Stimulated activated naive CD4-positive, alpha-beta T cell treated with Interleukin-2 at 50 U/mL for 16 hours (primary cell): ENCODE measurements at regions not wholly inside any gene's neighbourhood (a gene's known extent, or its start where the extent isn't known, plus 50 kb on each side); places are given as distances from the start of the nearest gene placed in this dataset.

Experiments
- DNase-seq: peaks from one replicate; lab custom pipeline; 2025; lab: John Stamatoyannopoulos, UW

DNA sequence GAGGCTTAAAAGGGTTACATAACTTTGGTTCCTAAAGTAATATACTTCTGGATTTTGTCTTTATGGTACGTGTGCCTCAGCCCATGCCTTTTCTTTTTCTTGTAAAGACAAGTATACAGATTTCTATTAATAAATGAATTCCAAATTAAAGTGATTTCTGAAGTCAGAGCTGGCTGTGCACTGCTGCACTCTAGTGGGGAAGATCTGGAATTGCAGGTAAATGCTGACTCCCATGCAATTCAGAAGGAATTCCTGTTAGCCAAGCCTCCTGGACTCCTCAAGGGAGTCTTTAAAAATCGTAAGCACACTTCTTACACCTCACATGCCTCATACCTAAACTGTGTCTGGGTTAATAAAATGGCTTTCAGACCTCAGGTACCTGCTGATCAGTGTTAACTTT is 118.4 kb upstream of the SLC7A1 start:
- no peak for DNase-seq

DNA sequence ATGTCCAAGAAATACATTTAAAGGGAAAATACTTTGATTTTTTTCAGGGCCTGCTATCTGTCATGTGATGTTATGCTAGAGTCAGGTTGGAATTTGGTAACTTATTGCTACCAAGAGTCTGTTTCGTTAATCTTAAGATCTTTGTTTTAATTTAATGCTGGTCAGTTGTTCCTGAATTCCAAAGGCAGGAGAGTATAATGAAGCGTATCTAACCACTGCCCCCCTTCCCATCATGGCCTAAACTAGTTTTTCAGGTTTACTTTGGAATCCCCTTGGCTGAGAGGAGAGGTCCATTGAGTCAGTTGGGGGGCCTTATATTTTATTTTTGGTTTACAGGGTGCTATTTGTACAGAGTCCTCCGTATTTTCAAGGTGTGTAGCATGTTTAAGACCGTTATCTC is 116.3 kb upstream of the SLC7A1 start:
- DNase-seq, result no peak

GRCh38 chr13:29710511-29710910 is 115.0 kb upstream of the SLC7A1 start:
- DNase-seq, result no peak

DNA sequence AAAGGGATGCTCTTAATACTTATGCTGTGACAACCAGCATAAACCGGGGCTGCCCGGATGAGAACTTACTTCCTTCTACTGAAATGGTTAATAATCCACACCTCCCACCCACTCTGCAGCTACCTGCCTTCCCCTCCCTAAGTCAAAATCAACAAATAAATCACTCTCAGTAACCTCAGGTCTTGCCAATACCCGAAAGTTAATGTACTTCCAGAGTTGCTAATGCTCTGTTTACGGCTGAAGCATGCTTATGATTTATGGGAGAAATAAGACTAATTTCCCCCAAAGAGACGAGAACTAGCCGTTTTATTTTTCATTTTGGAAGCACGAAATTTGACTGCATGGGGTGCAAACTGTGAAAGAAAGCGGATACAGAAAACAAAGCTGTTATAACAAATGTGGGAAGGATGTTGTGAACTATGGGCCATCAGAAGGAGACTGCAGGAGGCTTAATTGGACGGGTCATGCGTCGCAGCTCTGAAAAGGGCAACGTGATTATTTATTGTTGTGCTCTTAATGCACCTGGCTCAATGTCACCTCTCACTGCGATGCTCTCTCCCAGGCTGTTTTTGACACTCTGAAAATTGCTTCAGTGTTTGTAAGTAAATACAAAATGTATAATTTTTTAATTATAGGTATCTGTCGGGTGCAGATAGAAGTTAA is 114.0 kb upstream of the SLC7A1 start:
- no peak for DNase-seq

GRCh38 chr13:29707876-29708543 is 112.5 kb upstream of the SLC7A1 start:
- DNase-seq, result peak; percentile 20

DNA sequence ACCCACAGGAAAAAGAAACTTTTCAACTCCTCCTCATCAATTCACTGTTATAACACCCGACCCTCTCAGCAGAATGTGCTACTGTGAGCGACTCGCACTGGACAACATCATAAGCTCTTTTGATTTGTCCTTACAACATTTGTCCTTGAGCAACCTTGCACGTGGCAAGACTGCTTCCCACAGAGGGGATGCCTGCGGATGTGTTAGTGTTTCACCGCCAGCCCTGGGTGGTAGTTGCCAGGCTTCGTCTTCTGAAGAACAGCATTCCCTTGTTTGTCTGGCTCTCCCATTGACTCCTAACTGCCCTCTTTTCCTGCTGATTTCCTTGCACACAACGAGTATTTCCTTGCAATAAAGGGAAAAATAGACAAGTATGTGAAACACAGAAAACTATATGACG is 111.4 kb upstream of the SLC7A1 start:
- no peak for DNase-seq

- DNase-seq, result no peak
These were observed 109.2 kb upstream of the SLC7A1 start for GRCh38 chr13:29704648-29705047.

- no peak for DNase-seq
These were observed 107.9 kb upstream of the SLC7A1 start for GRCh38 chr13:29703421-29703820.

GRCh38 chr13:29702912-29703351 is 107.4 kb upstream of the SLC7A1 start:
- DNase-seq, result no peak

DNA sequence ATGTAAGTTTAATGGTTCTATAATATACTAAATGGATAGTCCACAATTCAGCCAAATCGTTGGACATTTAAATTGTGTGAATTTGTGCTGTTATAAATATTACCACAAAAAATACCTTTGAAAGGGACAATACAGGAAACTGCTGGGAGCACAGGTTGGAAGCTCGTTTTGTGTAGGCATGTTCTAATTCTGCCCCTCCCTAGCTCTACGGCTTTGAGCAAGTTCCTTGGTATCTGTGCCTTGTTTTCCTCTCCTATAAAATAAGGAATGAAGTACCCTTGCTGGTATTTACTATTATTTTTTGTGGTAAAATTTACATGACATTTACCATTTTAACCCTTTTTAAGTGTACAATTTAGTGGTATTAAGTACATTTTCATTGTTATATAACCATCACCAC is 102.6 kb upstream of the SLC7A1 start:
- no peak for DNase-seq

DNA sequence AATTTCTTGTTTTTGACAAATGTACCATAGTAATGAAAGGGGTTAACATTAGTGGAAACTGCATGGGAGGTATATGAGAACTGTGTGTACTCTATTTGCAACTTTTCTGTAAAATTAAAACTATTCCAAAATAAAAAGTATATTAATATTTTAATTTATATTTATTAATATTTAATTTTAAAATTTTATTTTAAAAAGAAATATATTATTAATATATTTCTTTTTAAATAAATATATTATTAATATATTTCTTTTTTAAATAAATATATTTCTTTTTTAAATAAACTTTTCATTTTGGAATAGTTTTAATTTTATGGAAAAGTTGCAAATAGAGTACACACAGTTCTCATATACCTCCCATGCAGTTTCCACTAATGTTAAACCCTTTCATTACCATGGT is 101.1 kb upstream of the SLC7A1 start:
- DNase-seq, result no peak

DNA sequence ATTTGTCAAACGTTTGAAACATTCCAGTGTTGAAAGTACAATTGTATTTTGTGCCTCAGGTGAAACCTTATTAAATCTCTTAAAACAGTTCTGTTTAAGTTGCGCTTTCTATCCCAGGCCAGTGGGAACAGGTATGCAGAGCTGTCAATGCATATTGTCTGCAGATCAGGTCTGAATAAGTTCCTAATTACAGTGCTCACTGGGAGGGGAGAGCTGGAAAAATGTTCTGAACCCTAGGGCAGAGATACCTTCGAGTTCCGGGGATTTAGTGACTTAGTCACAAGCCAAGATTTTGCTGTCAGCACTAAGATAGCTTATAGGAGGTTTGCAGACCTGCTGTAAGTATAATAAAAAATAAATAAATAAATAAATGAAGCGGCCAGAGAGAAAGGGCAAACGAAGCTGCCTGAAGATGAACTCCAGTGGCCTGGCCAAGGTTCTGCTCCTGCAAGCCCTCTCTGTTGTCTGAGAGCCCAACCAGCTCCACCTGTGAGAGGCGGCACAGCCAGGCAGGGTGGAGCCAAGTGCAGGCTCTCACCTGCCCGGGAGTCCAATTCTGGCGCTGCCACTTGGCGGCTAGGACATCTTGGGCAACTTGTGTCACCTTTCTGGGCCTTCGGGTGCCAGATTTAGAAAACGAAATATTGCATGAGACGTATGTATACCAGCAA is 97.9 kb upstream of the SLC7A1 start:
- no peak for DNase-seq

GRCh38 chr13:29689548-29689947 is 94.1 kb upstream of the SLC7A1 start:
- DNase-seq, result no peak

DNA sequence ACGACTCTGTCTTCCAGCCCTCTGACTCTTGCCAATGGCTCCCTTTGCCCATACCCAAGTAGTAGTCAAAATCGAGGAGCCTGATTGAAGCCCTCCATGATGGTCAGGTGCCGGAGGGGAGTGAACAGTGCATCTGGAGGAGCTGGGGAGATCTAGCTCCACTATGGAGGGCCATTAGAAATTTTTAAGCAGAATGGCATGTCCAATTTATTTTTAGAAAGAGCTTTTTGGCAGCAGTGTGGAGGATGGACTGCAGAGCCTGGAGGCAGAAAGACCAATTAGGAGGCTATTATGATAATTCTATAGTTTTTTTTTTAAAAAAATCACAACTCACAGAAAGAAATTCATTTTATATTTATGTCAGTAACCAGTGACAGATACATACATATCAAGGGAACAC is 92.7 kb upstream of the SLC7A1 start:
- DNase-seq, result no peak

DNA sequence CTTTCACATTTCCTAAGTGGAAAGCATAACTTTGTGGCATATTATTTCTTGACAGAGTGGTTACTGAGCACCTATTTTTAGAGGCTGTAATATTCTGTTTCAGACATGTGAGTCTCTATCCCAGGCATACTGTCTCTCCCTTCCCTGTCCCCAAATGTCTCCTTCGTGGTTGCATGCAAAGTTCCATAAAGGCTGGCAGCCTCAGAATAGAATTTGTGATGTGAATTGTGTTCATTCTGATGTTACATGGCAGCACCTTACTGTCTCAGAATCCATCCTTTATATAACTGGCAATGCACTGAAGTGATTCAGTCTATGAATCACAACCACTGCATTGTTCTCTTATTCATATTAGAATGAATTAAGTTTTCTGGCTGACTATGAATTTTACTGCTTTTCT is 89.0 kb upstream of the SLC7A1 start:
- no peak for DNase-seq

GRCh38 chr13:29683041-29683440 is 87.6 kb upstream of the SLC7A1 start:
- DNase-seq, result no peak

GRCh38 chr13:29681864-29682263 is 86.4 kb upstream of the SLC7A1 start:
- DNase-seq, result no peak

DNA sequence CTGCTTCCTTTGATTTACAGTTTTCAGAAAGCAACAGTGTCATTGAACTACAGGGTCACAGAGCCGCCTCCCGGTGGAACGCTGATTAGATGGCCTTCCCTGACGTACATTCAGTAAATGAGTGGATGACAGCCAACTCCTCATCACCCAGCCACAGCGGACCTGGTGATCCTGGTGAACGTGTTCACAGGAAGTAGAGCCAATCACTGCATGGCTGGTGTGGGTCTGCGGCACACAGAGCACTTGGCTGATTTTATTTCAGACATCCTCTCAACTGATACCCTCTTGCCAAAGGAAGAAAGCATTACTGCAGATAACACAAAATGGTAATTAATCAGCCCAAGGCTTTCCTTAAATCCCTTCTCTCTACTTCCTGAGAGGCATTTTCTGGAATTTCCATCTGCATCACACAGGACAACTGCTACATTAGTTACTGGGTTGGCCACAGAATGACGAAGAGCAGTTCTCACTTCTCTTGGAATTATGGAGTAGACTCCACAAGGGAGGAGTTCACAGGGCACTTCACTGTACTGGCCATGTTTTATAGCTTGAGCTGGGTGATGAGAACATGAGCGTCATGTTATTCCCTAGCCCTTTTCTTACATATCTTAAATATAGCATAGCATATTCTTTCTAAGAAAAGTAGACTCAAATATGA is 84.0 kb upstream of the SLC7A1 start:
- no peak for DNase-seq

GRCh38 chr13:29677627-29678026 is 82.1 kb upstream of the SLC7A1 start:
- DNase-seq, result no peak

GRCh38 chr13:29676941-29677452 is 81.5 kb upstream of the SLC7A1 start:
- DNase-seq, result no peak

DNA sequence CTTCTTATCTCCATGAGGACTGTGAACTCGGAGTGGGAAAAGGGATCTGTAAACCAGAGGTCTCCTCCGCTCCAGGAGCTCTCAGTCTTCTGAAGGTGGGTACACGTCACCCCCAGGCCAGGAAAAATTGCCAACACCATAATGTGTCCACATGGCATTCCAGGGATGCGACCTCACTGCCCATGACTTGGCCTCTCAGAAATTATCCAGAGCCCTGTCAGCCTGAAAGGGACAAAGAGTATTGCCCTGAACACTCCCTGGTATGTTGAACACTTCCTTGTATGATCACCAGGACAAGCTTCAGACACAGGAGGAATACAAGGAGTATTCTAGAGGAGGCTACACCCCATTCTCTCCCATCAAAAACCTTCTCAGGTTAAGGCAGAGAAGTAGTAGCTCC is 81.0 kb upstream of the SLC7A1 start:
- no peak for DNase-seq

GRCh38 chr13:29674532-29674931 is 79.0 kb upstream of the SLC7A1 start:
- DNase-seq, result no peak

DNA sequence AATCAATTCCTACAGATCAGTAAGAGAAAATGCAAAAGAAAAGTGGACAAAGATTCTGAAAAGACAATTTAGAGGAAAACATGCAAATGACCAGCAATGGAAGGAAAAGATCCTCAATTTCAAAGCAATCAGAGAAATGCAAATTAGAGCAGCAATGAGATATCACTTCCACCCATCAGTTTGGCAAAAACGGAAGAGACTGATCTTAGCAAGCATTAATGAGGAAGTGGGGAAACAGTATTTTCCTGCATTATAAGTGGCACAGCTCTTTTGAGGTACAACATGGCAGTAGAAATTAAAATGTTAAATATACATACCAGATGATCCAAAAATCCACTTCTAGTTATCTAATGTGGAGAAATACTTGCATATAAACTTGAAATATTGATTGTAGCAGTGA is 69.1 kb upstream of the SLC7A1 start:
- DNase-seq, result no peak
